ENCODE measurements at regions not wholly inside any gene's neighbourhood (a gene's known extent, or its start where the extent isn't known, plus 50 kb on each side); places are given as distances from the start of the nearest gene placed in this dataset.

DNA sequence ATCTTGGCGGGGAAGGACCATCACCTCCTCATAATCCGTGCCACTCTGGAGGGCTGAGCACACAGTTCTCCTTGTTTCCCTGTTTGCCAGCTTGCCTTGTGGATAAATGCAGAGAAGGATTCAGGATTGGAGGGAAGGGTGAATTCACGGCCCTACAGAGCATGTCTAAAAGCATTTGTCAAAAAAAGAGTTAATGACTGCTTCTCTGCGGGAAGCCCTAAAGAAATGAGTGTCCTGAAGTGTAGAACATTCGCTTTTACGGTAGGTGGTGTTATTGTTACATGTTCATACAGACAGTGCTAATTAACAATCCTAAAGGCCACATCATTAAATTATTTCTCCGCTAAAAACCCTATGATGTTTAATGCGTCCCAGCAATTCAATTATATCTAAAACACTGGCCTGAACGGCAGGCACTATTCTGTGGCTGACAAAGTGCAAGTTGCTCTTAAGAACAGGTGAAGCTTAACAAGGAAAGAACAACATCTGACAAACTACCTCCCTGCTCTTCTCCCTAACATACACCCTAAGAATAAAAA, 112.3 kb upstream of the NFIA start:
- Histone ChIP-seq H3K9ac (ENCODE audit: low read length) (no peak overlapping the region), H3K79me2 (ENCODE audit: insufficient read depth, low read length) (no peaks in the 10 kb centered on the region), H2AFZ (ENCODE audit: low read depth, low read length, poor library complexity, severe bottlenecking) (no peak overlapping the region), H3K27ac (ENCODE audit: low read depth, low read length) (no peak overlapping the region), H4K20me1 (ENCODE audit: insufficient read depth) (no peaks in the 10 kb centered on the region), H3K4me1 (ENCODE audit: control insufficient read depth in 1 of 2, insufficient read depth in 2 of 2, low read length in 2 of 2) (peaks cover 0 to 10% of the 10 kb centered on the region in 2 experiments; a peak in 3 of 4 replicates), H3K9me2 (ENCODE audit: insufficient read depth) (no peaks in the 10 kb centered on the region), H3K27me3 (ENCODE audit: insufficient read depth, low read length) (no peaks in the 10 kb centered on the region), H3K9me3 (ENCODE audit: control insufficient read depth in 1 of 2, insufficient read depth in 1 of 2, low read depth in 1 of 2, low read length in 2 of 2) (peaks cover 5 to 6% of the 10 kb centered on the region in 2 experiments; a peak in 2 of 4 replicates), H3K4me2 (ENCODE audit: low read length) (no peak overlapping the region), H3K4me3 (replicated peaks in 1 of 2; ENCODE audit: low read depth in 1 of 2, low read length in 2 of 2) (no peak overlapping the region), H3K36me3 (ENCODE audit: control insufficient read depth in 1 of 2, insufficient read depth in 2 of 2, low read length in 2 of 2) (no peaks in the 10 kb centered on the region)
- BruUV-seq (replicated peaks): no TSS peak
- ChIA-PET CTCF (interaction anchor here (1.0 to 2.0 kb wide), 2 partner anchors 73 to 618 kb away, joined by 4 to 6 read pairs; no protein-coding TSS in a partner anchor), RAD21 (ENCODE audit: low non-redundant PET in 1 of 2, low total read pairs in 2 of 2, uncharacterized antibody in 2 of 2, unreplicated experiment in 2 of 2) (no interaction called here), POLR2A (no interaction called here)
- ATAC-seq (peak; percentile 74), DNase-seq (ENCODE audit: low read depth, low spot score) (no peak)
- intact Hi-C loops (cut with micrococcal nuclease): loop anchor here (2.0 to 10.0 kb wide), 3 partner anchors 73 to 675 kb away; no protein-coding TSS in a partner anchor
- TF ChIP-seq CEBPB (IDR thresholded peaks at IDR 0.05; ENCODE audit: low read depth): no peak
- TF ChIP-seq, protein P1, sequence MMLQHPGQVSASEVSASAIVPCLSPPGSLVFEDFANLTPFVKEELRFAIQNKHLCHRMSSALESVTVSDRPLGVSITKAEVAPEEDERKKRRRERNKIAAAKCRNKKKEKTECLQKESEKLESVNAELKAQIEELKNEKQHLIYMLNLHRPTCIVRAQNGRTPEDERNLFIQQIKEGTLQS (IDR thresholded peaks at IDR 0.05): no peak
- TF ChIP-seq, protein P2, sequence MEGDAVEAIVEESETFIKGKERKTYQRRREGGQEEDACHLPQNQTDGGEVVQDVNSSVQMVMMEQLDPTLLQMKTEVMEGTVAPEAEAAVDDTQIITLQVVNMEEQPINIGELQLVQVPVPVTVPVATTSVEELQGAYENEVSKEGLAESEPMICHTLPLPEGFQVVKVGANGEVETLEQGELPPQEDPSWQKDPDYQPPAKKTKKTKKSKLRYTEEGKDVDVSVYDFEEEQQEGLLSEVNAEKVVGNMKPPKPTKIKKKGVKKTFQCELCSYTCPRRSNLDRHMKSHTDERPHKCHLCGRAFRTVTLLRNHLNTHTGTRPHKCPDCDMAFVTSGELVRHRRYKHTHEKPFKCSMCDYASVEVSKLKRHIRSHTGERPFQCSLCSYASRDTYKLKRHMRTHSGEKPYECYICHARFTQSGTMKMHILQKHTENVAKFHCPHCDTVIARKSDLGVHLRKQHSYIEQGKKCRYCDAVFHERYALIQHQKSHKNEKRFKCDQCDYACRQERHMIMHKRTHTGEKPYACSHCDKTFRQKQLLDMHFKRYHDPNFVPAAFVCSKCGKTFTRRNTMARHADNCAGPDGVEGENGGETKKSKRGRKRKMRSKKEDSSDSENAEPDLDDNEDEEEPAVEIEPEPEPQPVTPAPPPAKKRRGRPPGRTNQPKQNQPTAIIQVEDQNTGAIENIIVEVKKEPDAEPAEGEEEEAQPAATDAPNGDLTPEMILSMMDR (IDR thresholded peaks at IDR 0.05 in 2 of 3, conservative IDR thresholded peaks at IDR 0.05 in 1 of 3; ENCODE audit: borderline replicate concordance in 1 of 3, insufficient read depth in 1 of 3, low read depth in 2 of 3, low read length in 2 of 3): peak in 2 of 3 experiments; percentile 50 to 59; a peak in 3 of 6 replicates
- peak; percentile 80 for TF ChIP-seq RAD21 (IDR thresholded peaks at IDR 0.05; ENCODE audit: low read depth)

DNA sequence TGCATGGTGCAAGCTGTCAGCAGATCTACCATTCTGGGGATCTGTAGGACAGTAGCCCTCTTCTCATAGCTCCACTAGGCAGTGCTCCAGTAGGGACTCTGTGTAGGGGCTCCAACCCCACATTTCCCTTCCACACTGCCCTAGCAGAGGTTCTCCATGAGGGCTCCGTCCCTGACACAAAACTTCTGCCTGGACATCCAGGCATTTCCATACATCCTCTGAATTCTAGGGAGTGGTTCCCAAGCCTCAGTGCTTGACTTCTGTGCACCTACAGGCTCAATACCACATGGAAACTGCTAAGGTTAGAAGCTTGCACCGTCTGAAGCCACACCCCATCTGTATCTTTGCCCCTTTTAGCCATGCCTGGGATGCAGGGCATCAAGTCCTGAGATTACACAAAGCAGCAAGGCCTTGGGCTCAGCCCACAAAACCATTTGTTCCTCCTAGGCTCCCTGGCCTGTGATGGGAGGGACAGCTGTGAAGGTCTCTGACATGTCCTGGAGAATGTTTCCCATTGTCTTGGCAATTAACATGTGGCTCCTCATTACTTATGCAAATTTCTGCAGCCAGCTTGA, 117.0 kb upstream of the NFIA start:
- CTCF ChIA-PET: no interaction called here
- no peaks in the 10 kb centered on the region for H3K27me3 ChIP-seq (ENCODE audit: insufficient read depth, low read length)
- no peaks in the 10 kb centered on the region; a peak in 1 of 4 replicates for H3K4me1 ChIP-seq (ENCODE audit: control insufficient read depth in 1 of 2, insufficient read depth in 2 of 2, low read length in 2 of 2)
- ATAC-seq: no peak
- no peak for DNase-seq (ENCODE audit: low read depth, low spot score)
- POLR2A ChIA-PET: no interaction called here
- no peaks in the 10 kb centered on the region for H3K79me2 ChIP-seq (ENCODE audit: insufficient read depth, low read length)
- BruUV-seq (replicated peaks): no TSS peak
- no peaks in the 10 kb centered on the region for H3K36me3 ChIP-seq (ENCODE audit: control insufficient read depth in 1 of 2, insufficient read depth in 2 of 2, low read length in 2 of 2)
- intact Hi-C loops (cut with micrococcal nuclease): no loop called here
- RAD21 ChIA-PET (ENCODE audit: low non-redundant PET in 1 of 2, low total read pairs in 2 of 2, uncharacterized antibody in 2 of 2, unreplicated experiment in 2 of 2): no interaction called here
- no peak overlapping the region for H3K4me2 ChIP-seq (ENCODE audit: low read length)
- peaks cover 5 to 8% of the 10 kb centered on the region in 2 experiments; a peak in 2 of 4 replicates for H3K9me3 ChIP-seq (ENCODE audit: control insufficient read depth in 1 of 2, insufficient read depth in 1 of 2, low read depth in 1 of 2, low read length in 2 of 2)
- H4K20me1 ChIP-seq (ENCODE audit: insufficient read depth): no peaks in the 10 kb centered on the region
- H2AFZ ChIP-seq (ENCODE audit: low read depth, low read length, poor library complexity, severe bottlenecking): no peak overlapping the region
- H3K9me2 ChIP-seq (ENCODE audit: insufficient read depth): no peaks in the 10 kb centered on the region
- no peak overlapping the region for H3K27ac ChIP-seq (ENCODE audit: low read depth, low read length)
- no peak overlapping the region for H3K9ac ChIP-seq (ENCODE audit: low read length)
- TF ChIP-seq RAD21 (IDR thresholded peaks at IDR 0.05; ENCODE audit: low read depth) (no peak), SRF (IDR thresholded peaks at IDR 0.05; ENCODE audit: low read depth) (no peak), CBX3 (IDR thresholded peaks at IDR 0.05; ENCODE audit: low read depth) (no peak), TCF7L2 (IDR thresholded peaks at IDR 0.05; ENCODE audit: borderline replicate concordance, extremely low read depth, insufficient read depth, insufficient read length) (no peak)
- TF ChIP-seq, protein P3, sequence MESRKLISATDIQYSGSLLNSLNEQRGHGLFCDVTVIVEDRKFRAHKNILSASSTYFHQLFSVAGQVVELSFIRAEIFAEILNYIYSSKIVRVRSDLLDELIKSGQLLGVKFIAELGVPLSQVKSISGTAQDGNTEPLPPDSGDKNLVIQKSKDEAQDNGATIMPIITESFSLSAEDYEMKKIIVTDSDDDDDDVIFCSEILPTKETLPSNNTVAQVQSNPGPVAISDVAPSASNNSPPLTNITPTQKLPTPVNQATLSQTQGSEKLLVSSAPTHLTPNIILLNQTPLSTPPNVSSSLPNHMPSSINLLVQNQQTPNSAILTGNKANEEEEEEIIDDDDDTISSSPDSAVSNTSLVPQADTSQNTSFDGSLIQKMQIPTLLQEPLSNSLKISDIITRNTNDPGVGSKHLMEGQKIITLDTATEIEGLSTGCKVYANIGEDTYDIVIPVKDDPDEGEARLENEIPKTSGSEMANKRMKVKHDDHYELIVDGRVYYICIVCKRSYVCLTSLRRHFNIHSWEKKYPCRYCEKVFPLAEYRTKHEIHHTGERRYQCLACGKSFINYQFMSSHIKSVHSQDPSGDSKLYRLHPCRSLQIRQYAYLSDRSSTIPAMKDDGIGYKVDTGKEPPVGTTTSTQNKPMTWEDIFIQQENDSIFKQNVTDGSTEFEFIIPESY (IDR thresholded peaks at IDR 0.05; ENCODE audit: extremely low read depth, insufficient replicate concordance, low read length): no peak
- TF ChIP-seq, protein P4, sequence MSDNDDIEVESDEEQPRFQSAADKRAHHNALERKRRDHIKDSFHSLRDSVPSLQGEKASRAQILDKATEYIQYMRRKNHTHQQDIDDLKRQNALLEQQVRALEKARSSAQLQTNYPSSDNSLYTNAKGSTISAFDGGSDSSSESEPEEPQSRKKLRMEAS (IDR thresholded peaks at IDR 0.05): no peak
- TF ChIP-seq, protein P1 (IDR thresholded peaks at IDR 0.05): no peak
- TF ChIP-seq, protein P2 (IDR thresholded peaks at IDR 0.05 in 2 of 3, conservative IDR thresholded peaks at IDR 0.05 in 1 of 3; ENCODE audit: borderline replicate concordance in 1 of 3, insufficient read depth in 1 of 3, low read depth in 2 of 3, low read length in 2 of 3): no peak
- no peak overlapping the region for H3K4me3 ChIP-seq (replicated peaks in 1 of 2; ENCODE audit: low read depth in 1 of 2, low read length in 2 of 2)

Measured in HCT116 (cell line).